HG02884 (cell line): ENCODE measurements at regions not wholly inside any gene's neighbourhood (a gene's known extent, or its start where the extent isn't known, plus 50 kb on each side); places are given as distances from the start of the nearest gene placed in this dataset.

Experiments
- ATAC-seq: cut with Tn5 transposase; IDR thresholded peaks from one replicate; pipeline ENCODE4 v1.9.1; 2021; ENCODE audit warnings: mild to moderate bottlenecking, moderate library complexity; ENCODE audit not compliant: unreplicated experiment

GRCh38 chr17:33473061-33473460 is 180.0 kb upstream of the ASIC2 start:
- ATAC-seq: no peak

DNA sequence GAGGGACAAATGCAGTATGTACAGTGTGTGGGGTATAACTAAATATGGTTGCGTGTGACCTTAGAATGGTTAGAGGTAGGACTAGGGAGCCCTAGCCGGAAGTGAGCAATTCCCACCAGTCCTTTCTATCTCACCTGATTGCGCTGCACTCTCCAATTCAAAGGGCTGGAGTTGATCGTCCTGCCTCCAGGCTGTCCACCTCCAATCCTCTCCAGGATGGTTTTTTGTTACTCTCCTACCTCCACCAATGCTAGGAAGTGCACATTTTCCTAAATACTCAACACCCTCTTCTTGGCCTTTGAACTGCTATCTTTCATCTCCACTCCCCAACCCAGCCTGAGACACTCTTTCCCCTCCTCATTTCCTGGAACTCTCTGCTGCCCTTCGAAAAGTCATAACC is 181.7 kb upstream of the ASIC2 start:
- ATAC-seq: no peak

DNA sequence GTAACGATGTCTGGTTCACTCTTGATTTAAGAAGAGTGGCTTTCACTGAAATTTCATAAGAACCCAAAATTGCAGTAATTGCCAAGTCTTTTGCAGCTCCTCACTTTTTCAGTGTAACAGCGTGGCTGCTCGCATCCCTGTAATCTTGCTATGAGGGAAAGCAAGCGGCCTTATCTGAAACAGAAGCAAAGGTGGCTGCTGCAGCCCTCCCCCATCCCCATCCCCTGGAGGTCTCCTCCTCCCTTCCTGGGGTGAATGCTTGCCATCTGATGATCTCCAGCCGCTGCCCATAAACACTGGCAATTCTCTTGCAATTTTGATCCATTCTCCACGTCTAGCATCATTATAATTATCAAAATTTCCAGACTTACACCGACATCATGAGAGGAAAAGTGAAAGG is 182.5 kb upstream of the ASIC2 start:
- no peak for ATAC-seq

- ATAC-seq: no peak
Observed at GRCh38 chr17:33481652-33482051, 188.6 kb upstream of the ASIC2 start.

DNA sequence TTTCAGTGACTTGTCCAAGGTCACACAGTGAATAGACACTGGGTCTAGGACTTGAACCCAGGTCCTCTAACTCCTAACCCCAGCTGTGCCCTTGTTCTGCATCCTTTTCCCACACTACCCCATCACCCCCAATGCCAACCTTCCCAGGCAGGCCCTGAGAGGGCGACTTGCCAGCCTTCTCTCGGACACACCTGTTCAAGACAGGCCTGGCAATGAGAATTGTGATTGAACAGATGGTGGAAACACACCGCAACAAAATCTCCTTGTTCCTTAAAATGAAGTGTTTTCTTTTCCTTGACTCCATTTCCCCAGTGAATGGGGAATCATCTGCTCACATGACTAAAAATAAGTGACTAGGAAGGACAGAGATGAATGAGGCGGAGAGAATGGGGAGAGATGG is 189.5 kb upstream of the ASIC2 start:
- no peak for ATAC-seq

DNA sequence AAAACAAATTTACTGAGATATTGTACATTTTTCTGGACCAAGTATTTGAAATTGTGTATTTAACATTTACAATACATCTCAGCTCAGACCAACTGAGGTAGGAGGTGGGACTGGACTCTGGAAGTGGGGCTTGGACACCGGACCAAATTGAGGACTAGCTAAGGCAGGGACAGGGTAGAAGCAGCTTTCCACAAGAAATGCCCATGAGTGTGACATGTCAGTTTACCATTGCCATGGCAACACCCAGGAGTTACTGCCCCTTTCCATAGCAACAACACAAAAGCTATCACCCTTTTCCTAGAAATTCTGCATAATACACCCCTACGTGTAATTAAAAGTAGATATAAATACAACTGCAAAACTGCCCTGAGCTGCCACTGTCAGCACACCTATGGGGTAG is 191.5 kb upstream of the ASIC2 start:
- no peak for ATAC-seq

DNA sequence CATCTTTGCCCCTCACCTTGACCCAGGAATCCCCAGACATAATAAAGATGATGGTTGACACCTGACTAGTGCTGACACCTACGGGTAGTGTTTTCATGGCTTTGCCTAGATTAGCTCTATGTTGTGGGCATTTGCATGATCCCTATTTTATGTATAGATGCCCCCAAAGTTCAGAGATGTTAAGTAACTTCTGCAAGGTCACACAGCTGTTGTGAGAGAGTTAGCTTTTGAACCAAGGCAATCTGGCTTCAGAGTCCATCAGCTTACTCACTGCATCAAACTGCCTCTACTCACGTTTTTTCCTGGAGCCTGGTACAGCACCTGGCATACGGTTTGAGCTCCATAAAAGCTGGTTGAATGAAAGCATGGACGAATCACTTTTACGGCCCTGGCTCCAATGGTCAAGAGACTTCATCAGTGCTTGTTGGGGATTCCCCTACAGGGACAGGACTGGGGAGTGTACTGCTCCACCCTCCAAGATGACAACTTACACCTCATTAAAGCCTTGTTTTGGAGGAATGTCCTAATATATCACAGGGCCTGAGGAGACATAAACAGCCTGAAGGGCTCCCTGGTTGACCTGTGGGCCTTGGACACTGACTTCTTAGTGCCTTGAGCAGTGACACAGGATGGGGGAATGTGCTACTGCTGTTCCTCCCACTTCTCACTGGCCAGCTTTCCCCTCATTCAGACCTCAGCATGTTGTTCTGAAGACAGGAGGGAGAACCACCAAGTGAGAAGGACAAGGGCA is 193.2 kb upstream of the ASIC2 start:
- no peak for ATAC-seq

GRCh38 chr17:33487187-33487879 is 194.2 kb upstream of the ASIC2 start:
- ATAC-seq: no peak

- no peak for ATAC-seq
Observed at GRCh38 chr17:33491871-33492481, 198.9 kb upstream of the ASIC2 start.

- no peak for ATAC-seq
Observed at GRCh38 chr17:33492731-33493265, 199.7 kb upstream of the ASIC2 start.

DNA sequence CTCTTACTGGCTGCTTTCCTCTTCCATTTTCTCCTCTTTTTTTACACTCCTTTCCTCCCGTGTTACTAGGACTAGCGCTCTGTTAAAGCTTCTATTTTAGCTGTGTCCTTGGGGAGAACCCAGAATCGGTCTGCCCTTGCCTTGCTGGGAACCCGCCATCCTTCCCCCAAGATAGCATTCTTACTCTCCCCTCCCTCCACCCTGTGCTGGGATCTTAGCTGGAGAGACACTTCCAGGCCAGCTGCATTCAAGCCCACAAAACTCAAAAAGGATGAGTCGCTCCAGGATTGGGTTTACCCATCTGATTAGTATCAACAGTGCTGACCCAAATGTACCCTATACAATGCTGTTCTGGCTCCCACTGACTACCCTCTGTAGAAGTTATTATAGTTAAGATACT is 200.5 kb upstream of the ASIC2 start:
- ATAC-seq: no peak

DNA sequence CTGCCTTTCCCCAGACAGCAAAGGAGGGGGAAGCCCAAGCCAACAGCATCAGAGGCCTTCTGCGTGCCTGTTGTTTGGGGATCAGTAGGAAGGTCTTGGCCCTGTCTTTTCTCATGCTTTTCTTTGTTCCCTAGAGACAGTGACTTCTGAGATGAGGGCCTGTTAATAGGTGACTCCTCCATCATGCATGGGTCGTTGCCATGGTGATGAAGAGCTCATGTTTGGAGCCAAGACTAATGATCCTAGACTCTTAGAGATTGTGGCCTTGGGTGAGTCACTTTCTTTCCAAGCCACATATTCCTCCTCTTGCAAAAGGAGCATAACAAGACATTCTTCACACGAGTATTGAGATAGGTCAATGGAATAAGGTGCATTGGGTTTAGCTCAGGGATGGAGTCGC is 201.1 kb upstream of the ASIC2 start:
- ATAC-seq: no peak

DNA sequence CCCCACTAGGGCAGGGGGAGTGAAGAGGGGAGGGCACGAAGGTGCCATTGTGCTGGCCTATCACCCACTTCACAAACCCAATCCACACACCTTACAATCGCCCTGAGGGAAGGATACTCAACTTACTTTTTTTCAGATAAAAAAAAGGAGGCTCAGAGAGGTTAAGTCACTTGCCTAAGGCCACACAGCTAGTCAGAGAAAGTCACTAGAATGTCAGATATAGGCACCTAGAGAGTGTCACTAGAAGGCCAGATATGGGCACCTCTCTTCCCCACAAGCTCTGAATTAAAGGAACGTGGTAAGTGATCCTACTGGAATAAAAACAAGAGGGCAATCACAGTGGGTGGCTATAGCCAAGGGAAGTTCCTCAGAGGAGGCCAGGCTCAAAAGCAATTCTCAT is 204.5 kb upstream of the ASIC2 start:
- no peak for ATAC-seq

GRCh38 chr17:33498069-33498468 is 205.0 kb upstream of the ASIC2 start:
- ATAC-seq: no peak

DNA sequence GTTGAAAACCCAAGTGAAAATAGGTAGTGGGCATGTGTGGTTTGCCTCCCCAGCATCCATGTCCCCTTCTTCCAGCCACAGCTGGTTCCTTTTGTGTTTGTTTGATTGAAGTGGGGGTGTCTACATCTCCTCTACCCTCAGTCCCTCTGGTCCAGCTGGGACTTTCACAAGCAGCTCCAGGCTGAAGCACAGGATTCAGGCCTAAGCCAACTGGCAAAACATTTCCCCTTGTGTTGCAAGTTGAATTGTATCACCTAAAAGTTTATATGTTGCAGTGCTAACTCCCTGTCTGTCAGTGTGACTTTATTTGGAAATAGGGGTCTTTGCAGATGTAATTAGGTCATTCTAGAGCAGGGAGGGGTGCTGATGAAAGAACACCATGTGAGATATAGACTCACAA is 205.9 kb upstream of the ASIC2 start:
- no peak for ATAC-seq

DNA sequence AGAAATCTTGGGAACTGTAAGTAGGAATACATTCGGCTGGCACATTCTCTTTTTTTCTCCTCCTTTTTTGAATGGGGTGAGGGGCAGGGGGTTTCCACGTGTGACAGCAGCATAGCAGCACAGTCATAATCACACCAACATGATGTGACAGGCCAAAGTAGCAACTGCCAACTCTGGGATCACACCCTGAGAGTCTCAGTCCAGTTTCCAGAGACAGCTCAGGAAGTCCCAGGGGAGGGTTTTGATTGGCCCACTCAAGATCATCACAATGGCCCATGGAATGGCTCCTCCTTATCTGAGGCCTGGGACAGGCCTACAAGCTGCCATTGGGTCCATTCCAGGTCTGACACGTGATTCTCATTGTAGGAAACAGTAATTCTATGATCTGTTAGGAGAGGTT is 207.1 kb upstream of the ASIC2 start:
- ATAC-seq: no peak

DNA sequence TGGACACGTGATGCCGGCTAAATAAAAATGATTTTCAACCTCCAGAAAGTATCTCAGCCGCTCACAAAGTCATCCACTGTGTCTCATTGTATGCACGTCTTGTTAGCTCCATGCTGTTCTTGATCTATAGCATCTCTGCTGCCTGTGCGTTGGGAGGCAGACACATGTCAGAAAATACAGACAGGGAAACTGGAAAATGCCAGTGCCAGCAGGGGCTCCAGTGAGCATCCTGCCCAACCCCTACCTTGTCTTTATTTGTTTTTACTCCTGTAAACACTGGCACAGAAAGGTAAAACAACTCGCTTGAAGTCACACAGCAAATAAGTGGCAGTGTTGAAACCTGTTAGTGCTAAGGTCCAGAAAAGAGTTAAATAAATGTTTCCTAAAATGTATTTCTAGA is 208.1 kb upstream of the ASIC2 start:
- no peak for ATAC-seq

GRCh38 chr17:33504571-33504970 is 211.5 kb upstream of the ASIC2 start:
- no peak for ATAC-seq

DNA sequence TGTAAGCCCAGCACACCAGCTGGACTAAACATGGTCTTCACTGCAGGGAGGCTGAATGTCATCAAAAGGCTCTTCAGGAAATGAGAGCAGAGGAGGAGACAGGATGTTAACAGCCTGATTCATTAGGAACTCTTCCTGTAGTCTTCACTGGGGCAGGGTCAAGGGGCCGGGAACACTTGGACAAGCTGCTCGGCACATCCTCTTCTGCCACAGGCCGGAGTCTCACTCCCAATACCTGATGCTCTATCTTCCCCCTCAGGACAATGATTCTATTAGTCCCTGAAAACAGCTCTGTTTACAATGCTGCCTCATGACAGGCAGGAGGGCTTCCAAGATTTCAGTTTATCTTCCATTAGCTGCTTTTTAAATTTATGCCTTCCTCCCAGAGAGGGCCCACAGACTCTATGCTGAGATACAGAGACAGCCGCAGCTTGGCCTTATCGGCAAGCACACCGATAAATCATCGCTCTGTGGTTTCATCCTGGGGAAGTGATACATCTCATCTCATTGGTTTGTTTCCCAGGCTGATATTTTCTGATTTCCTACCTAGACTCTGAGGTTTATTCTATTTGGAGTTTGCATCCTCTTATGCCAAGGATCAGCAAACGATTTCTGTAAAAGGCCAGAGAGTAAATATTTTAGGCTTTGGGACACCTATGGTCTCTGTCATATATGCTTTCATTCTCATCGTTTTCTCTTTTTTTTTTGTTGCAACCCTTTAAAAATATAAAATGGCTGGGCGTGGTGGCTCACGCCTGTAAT is 214.0 kb upstream of the ASIC2 start:
- no peak for ATAC-seq

DNA sequence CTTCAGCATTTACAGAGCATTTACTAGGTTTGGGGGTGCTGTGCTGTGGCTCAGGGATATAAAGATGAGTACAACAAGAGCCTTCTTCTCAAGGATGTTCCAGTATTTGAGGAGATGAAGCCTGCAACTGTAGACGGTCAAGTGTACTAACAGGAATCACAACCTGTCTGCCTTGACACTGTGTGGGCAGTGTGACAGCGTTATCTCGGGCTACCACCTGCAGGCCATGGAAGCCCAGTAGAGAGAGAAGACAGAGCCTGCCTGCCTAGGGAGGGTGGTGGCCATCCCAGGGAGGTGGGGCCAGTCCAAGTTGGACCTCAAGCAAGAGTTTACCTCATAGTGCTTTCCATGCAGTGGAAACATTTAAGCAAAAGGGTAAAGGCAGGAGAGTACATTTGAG is 215.1 kb upstream of the ASIC2 start:
- no peak for ATAC-seq

DNA sequence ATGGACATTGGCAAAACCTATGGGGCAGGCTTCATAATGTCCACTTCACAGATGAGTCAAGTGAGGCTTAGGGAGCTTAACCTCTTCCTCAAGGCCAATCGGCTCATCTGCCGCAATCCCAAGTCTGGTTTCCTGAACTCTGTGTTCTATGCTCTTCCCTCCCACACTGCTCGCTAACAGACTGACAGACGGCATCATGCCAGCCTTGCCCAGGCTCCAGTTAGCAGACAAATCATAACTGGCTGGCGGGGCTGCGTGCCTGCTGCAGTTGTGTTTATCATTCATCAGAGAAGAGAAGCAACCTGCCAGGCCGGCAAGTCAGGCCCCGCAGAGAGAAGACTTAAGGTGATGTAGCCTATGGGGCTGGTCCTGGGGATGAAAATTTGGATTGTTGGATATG is 216.2 kb upstream of the ASIC2 start:
- no peak for ATAC-seq
